Stimulated activated naive CD8-positive, alpha-beta T cell treated with anti-CD3 and anti-CD28 coated beads, Interleukin-15, Interleukin-2, amounts not matched to agents 100 U/mL and 50 U/mL, for 24 hours (primary cell): ENCODE measurements at regions not wholly inside any gene's neighbourhood (a gene's known extent, or its start where the extent isn't known, plus 50 kb on each side); places are given as distances from the start of the nearest gene placed in this dataset.
"Not testable (repeated sequence)": the region's sequence is repeated elsewhere in the genome, so short reads cannot be mapped to it uniquely, and the experiment has no call there.

Source experiments
- ATAC-seq: fragments of 150-1000 bp; cut with Tn5 transposase; one replicate; pipeline ENCODE4 v1.10.0; 2021
- DNase-seq: peaks from one replicate; pipeline ENCODE4 v3.0.0; 2021

- DNase-seq, ATAC-seq: not testable (repeated sequence)
Observed at GRCh38 chr1:95297906-95298305, 63.9 kb downstream of the RWDD3 start.

GRCh38 chr1:95301091-95301490 is 67.1 kb downstream of the RWDD3 start:
- DNase-seq (no peak), ATAC-seq (no peak)

GRCh38 chr1:95301614-95302013 is 67.6 kb downstream of the RWDD3 start:
- DNase-seq: no peak
- ATAC-seq: no peak

GRCh38 chr1:95304803-95305202 is 70.8 kb downstream of the RWDD3 start:
- no peak for DNase-seq
- ATAC-seq: no peak

GRCh38 chr1:95308276-95309030 is 74.4 kb downstream of the RWDD3 start:
- DNase-seq (no peak), ATAC-seq (no peak)

GRCh38 chr1:95309031-95309471 is 75.0 kb downstream of the RWDD3 start:
- DNase-seq (no peak), ATAC-seq (no peak)

GRCh38 chr1:95311014-95311413 is 77.0 kb downstream of the RWDD3 start:
- no peak for DNase-seq
- no peak for ATAC-seq

GRCh38 chr1:95311762-95312161 is 77.8 kb downstream of the RWDD3 start:
- no peak for ATAC-seq
- DNase-seq: no peak

GRCh38 chr1:95312181-95312580 is 78.2 kb downstream of the RWDD3 start:
- ATAC-seq: no peak
- no peak for DNase-seq

GRCh38 chr1:95313527-95313926 is 79.5 kb downstream of the RWDD3 start:
- no peak for ATAC-seq

GRCh38 chr1:95321531-95321930 is 87.5 kb downstream of the RWDD3 start:
- no peak for ATAC-seq
- no peak for DNase-seq

More at GRCh38 chr1:95313527-95313926, 79.5 kb downstream of the RWDD3 start:
- no peak for DNase-seq

GRCh38 chr1:95323123-95323522 is 89.1 kb downstream of the RWDD3 start:
- ATAC-seq (no peak), DNase-seq (no peak)

- DNase-seq (no peak), ATAC-seq (no peak)
Observed at GRCh38 chr1:95325349-95325748, 91.3 kb downstream of the RWDD3 start.

- no peak for ATAC-seq
Observed at GRCh38 chr1:95326023-95326422, 92.0 kb downstream of the RWDD3 start.

GRCh38 chr1:95332754-95333153 is 98.7 kb downstream of the RWDD3 start:
- ATAC-seq (no peak), DNase-seq (no peak)

More at GRCh38 chr1:95326023-95326422, 92.0 kb downstream of the RWDD3 start:
- DNase-seq: no peak

GRCh38 chr1:95339377-95339776 is 105.4 kb downstream of the RWDD3 start:
- no peak for ATAC-seq

GRCh38 chr1:95340061-95340460 is 106.1 kb downstream of the RWDD3 start:
- DNase-seq (no peak), ATAC-seq (no peak)

More at GRCh38 chr1:95339377-95339776, 105.4 kb downstream of the RWDD3 start:
- no peak for DNase-seq

- DNase-seq: no peak
- ATAC-seq: no peak
Observed at GRCh38 chr1:95352767-95353166, 118.8 kb downstream of the RWDD3 start.

GRCh38 chr1:95353194-95353593 is 119.2 kb downstream of the RWDD3 start:
- DNase-seq: no peak
- no peak for ATAC-seq

GRCh38 chr1:95364546-95364945 is 130.5 kb downstream of the RWDD3 start:
- ATAC-seq (no peak), DNase-seq (no peak)

- no peak for ATAC-seq
- DNase-seq: no peak
Observed at GRCh38 chr1:95366498-95366897, 132.5 kb downstream of the RWDD3 start.

GRCh38 chr1:95368178-95368577 is 134.2 kb downstream of the RWDD3 start:
- DNase-seq (no peak), ATAC-seq (no peak)

GRCh38 chr1:95369985-95370690 is 136.1 kb downstream of the RWDD3 start:
- no peak for ATAC-seq

More at GRCh38 chr1:95369985-95370690, 136.1 kb downstream of the RWDD3 start:
- DNase-seq: no peak
